ENCODE measurements at regions not wholly inside any gene's neighbourhood (a gene's known extent, or its start where the extent isn't known, plus 50 kb on each side); places are given as distances from the start of the nearest gene placed in this dataset.
"Not testable (repeated sequence)": the region's sequence is repeated elsewhere in the genome, so short reads cannot be mapped to it uniquely, and the experiment has no call there.

DNA sequence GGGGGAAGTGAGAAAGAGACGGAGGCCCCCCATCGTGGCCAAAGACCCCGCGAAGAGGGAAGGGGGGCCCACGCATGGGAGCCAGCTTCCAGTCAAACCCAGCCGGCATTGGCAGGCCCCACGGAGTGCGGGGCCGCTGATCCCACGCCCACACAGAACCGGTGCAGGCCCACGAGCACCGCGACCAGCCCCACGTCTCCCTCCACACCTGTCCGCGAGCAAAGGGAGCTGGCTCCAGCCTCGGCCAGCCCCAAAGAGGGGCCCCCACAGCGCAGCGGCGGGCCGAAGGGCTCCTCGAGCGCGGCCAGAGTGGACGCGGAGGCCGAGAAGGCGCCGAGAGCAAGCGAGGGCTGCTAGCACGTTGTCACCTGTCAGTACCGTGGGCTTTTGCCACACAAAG, 125.0 kb upstream of the TWIST2 start:
- DNase-seq (ENCODE audit: low read depth in 2 of 2), result no peak

- DNase-seq (ENCODE audit: low read depth in 2 of 2), result not testable (repeated sequence)
Observed at GRCh38 chr2:238723740-238724320, 124.1 kb upstream of the TWIST2 start.

- DNase-seq (ENCODE audit: low read depth in 2 of 2), result no peak
Observed at GRCh38 chr2:238724728-238725127, 123.2 kb upstream of the TWIST2 start.

GRCh38 chr2:238725298-238725697, 122.6 kb upstream of the TWIST2 start:
- no peak for DNase-seq (ENCODE audit: low read depth in 2 of 2)

GRCh38 chr2:238726670-238727584, 121.0 kb upstream of the TWIST2 start:
- no peak for DNase-seq (ENCODE audit: low read depth in 2 of 2)

DNA sequence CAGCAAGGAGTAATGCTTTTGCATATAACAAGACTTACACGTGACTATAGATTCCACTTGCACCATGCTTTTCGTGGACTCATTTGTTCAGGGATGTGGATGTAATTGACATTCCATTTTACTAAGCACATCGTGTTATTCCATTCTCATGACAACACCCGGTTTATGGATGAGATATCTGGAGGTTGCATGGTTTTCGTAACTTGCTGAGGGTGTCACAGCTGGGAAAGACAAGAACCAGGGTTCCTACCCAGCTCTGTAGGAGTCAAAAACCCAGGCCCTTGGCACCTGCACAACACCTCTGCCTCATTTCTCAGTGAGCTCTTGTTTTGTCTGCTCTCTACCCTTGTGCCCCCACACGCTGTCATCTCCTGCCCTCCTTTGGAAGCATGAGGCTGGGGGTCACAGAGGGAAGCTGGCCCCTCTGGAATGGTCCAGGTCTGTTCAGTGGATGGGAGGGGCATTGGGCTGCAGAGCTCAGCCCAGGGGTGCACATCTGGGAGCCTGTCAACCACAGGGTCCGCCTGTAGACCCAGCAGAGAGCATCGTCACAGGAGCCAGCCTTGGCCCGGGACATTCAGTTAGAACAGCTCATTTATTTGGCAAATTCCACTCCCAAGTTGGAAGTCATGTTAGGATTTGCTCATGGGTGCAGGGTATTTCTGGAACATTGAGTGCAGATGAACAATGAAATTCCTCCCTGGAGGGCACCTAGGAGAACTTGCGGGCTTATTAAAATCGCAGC, 120.1 kb upstream of the TWIST2 start:
- DNase-seq (ENCODE audit: low read depth in 2 of 2), result no peak

GRCh38 chr2:238728330-238729260, 119.3 kb upstream of the TWIST2 start:
- no peak for DNase-seq (ENCODE audit: low read depth in 2 of 2)

GRCh38 chr2:238729261-238729935, 118.5 kb upstream of the TWIST2 start:
- no peak for DNase-seq (ENCODE audit: low read depth in 2 of 2)

DNA sequence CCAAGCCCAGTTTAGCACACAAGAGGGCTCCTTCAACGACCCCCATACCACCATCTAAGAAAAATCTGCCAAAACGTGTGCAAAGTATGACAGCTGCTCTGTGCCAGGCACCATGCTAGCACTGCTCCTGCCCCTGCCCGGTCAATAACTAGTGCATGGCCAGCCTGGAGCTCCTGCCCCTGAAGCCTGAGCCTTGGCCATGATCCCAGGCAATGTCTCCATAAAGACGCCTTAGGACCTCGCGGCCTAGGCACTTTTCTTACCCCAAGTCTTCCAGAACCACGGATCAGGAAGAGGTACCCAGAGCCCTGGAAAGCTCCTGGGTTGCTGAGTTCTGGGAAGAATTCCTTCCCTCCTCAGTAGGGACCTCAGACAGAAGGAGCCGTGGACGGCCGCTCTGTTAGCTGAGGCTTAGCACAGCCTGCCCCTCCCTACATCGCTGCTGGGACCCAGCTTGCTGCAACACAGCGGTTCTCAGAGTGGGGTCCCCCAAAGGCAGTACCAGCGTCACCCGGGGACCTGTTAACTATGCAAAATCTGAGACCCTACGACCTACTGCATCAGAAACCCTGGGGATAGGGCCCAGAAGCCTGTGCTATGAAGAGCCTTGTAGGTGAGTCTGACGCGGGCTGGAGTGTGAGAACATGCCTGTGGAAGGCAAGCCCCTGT, 117.8 kb upstream of the TWIST2 start:
- no peak for DNase-seq (ENCODE audit: low read depth in 2 of 2)

- DNase-seq (ENCODE audit: low read depth in 2 of 2), result no peak
Observed at GRCh38 chr2:238730881-238731280, 117.0 kb upstream of the TWIST2 start.

DNA sequence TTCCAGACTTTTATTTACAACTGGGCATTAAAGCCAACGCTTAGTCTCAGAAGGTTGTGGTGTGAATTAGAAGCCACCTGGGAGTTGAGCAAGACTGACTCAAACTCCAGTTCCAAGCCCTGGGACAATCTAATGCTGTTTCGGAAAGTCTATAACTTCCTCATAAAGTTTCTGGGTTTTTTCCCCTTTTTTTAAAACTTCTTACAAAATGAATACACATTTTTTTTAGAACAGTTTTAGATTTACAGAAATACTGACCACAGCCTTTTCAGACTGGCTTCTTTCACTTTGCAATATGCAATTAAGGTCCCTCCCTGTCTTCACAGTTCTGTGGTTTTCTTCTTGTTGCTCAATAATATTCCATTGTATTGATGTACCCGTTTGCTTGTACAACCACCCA, 115.9 kb upstream of the TWIST2 start:
- DNase-seq (ENCODE audit: low read depth in 2 of 2), result no peak

- no peak for DNase-seq (ENCODE audit: low read depth in 2 of 2)
Observed at GRCh38 chr2:238738917-238739316, 109.0 kb upstream of the TWIST2 start.

DNA sequence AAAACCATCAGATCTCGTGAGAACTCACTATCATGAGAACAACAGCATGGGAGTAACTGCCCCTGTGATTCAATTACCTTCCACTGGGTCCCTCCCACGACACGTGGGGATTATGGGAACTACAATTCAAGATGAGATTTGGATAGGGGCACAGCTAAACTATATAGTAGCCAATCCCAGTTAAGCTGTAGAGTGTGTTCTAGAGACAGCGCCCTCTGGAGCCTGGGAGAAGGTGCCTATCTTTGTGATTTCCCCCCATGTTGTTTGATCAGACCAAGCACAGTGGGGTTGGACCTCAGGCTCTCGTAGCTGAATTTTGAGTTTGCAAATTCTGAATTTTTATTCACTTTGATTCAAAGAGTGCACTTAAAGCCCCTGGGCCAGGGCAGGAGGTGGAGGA, 108.2 kb upstream of the TWIST2 start:
- no peak for DNase-seq (ENCODE audit: low read depth in 2 of 2)

DNA sequence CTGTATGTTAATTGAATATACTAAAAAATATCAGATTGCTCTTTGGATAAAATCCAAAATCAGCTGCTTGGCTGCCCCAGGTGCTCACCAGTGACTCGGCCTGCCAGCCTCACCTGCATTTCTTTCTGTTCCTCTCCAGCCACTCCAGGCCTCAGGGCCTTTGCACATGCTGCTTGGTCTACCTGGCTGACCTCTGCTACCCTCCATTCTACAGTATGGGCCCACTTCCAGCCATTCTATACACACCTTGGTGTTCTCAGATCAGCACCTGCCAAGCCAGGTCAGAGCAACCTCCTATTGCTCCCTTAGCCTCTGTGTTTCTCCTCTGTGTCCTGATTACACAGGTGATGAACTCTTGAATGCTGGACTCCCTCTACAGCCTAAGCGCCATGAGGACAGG, 106.6 kb upstream of the TWIST2 start:
- DNase-seq (ENCODE audit: low read depth in 2 of 2), result no peak

DNA sequence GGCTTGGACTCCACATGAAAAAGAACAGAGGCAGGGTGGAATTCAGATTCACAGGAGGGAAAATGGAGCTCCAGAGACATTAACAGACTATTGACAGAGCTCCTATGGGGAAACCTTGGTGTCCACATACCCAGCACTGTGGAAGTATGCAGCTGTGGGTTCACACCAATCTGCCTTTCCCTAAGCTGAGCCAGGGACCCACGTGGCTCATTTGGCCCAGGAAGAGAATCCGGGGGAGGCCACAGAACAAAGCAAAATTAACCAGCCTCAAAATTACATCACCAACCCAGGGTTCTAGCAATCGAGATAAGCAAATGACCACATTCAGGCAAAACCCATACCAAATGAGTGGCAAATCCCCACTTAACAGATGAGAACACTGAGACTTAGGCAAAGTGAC, 105.8 kb upstream of the TWIST2 start:
- no peak for DNase-seq (ENCODE audit: low read depth in 2 of 2)

GRCh38 chr2:238742664-238743063, 105.2 kb upstream of the TWIST2 start:
- no peak for DNase-seq (ENCODE audit: low read depth in 2 of 2)

GRCh38 chr2:238743243-238744065, 104.4 kb upstream of the TWIST2 start:
- no peak for DNase-seq (ENCODE audit: low read depth in 2 of 2)

GRCh38 chr2:238744951-238745350, 102.9 kb upstream of the TWIST2 start:
- DNase-seq (ENCODE audit: low read depth in 2 of 2), result no peak

- no peak for DNase-seq (ENCODE audit: low read depth in 2 of 2)
Observed at GRCh38 chr2:238745997-238746396, 101.9 kb upstream of the TWIST2 start.

- no peak for DNase-seq (ENCODE audit: low read depth in 2 of 2)
Observed at GRCh38 chr2:238747114-238747513, 100.8 kb upstream of the TWIST2 start.
